K562 (cell line): ENCODE measurements at regions not wholly inside any gene's neighbourhood (a gene's known extent, or its start where the extent isn't known, plus 50 kb on each side); places are given as distances from the start of the nearest gene placed in this dataset.

ENCODE experiments used
- ATAC-seq: fragments of 200-7000 bp; cut with Tn5 transposase; 3 replicates; pipeline ENCODE4 v1.9.1; 2020; ENCODE audit warnings: moderate library complexity
- BruUV-seq: library from RNA; stranded (reverse); fragments of 400-500 nt; replicated peaks from 2 replicates; lab custom pipeline; 2021; lab: Mats Ljungman, UMichigan
- CTCF ChIA-PET: fragments of 300-600 bp; formaldehyde crosslinking; extraction: SDS; loops from one replicate; lab custom pipeline; 2021; ENCODE audit warnings: low intra/inter-chr PET ratio; lab: Yijun Ruan, JAX
- POLR2A ChIA-PET: fragments of 300-600, 350-650 bp; sonication (Branson Sonifier 250); formaldehyde crosslinking; extraction: SDS; loops from one replicate; lab custom pipeline; 2021; ENCODE audit warnings: antibody characterized with exemption, inconsistent platforms; lab: Yijun Ruan, JAX
- DNase-seq, 4 experiments: peaks; one replicate each; pipeline versions ENCODE4 v3.0.0 to v3.0.0-alpha.2; 2011 to 2018; ENCODE audit warnings: low spot score in 3 of 4, mixed read lengths in 3 of 4; ENCODE audit errors: extremely low read depth in 1 of 4
- FAIRE-seq: peaks from 2 replicates; lab custom pipeline; 2011; peaks lifted over from hg19 to GRCh38; lab: Jason Lieb, UNC
- H2AFZ ChIP-seq: 2 replicates; pipeline ENCODE4 v1.6.0; 2011; ENCODE audit warnings: low read depth, low read length, control low read depth, inconsistent platforms
- H3K27ac ChIP-seq: fragments of 200-600 bp; 3 replicates; pipeline ENCODE4 v1.8.0; 2011; ENCODE audit warnings: low read depth, mild to moderate bottlenecking, control low read depth, inconsistent platforms, low read length, moderate library complexity, mixed read lengths; ENCODE audit errors: extremely low read depth
- H3K27me3 ChIP-seq, 2 experiments: fragments of 300-600 bp in 1 of 2; 2 replicates in 1 of 2; 3 replicates in 1 of 2; pipeline versions ENCODE4 v1.6.0 to v1.8.0; 2011; ENCODE audit warnings: inconsistent platforms in 2 of 2, low read length in 2 of 2, mild to moderate bottlenecking in 1 of 2, mixed read lengths in 1 of 2, moderate library complexity in 1 of 2; ENCODE audit not compliant: control insufficient read depth in 2 of 2, insufficient read depth in 2 of 2
- H3K36me3 ChIP-seq: fragments of 300-600 bp; 3 replicates; pipeline ENCODE4 v1.8.0; 2011; ENCODE audit warnings: mild to moderate bottlenecking, low read length, inconsistent platforms; ENCODE audit not compliant: control insufficient read depth, insufficient read depth
- H3K4me1 ChIP-seq, 2 experiments: fragments of 200-600 bp in 1 of 2; replicated peaks in 1 of 2; 2 replicates in 1 of 2; 3 replicates in 1 of 2; pipeline versions ENCODE4 v1.5.1 to v1.8.0; 2011; ENCODE audit warnings: inconsistent platforms in 2 of 2, low read length in 2 of 2, mild to moderate bottlenecking in 1 of 2, mixed read lengths in 1 of 2, moderate library complexity in 1 of 2; ENCODE audit not compliant: control insufficient read depth in 2 of 2, insufficient read depth in 2 of 2
- H3K4me2 ChIP-seq: 2 replicates; pipeline ENCODE4 v1.6.1; 2011; ENCODE audit warnings: low read length, control low read depth, inconsistent platforms, mixed read lengths; ENCODE audit not compliant: insufficient read depth
- H3K4me3 ChIP-seq: fragments of 200-600 bp; sonication (generic), shearing (Covaris generic); 2 replicates; pipeline ENCODE4 v1.5.1; 2016; ENCODE audit warnings: control low read depth, inconsistent platforms
- H3K79me2 ChIP-seq: fragments of 200-600 bp; 3 replicates; pipeline ENCODE4 v1.8.0; 2011; ENCODE audit warnings: low read length, inconsistent platforms; ENCODE audit not compliant: control insufficient read depth, insufficient read depth
- H3K9ac ChIP-seq, 2 experiments: 2 replicates each; pipeline versions ENCODE4 v1.6.0 to v1.6.1; 2011; ENCODE audit warnings: low read depth in 2 of 2, low read length in 2 of 2, control low read depth in 1 of 2, inconsistent platforms in 1 of 2, mild to moderate bottlenecking in 1 of 2, mixed read lengths in 1 of 2; ENCODE audit not compliant: insufficient read depth in 1 of 2
- H3K9me1 ChIP-seq: one replicate; pipeline ENCODE4 v1.6.0; 2011; ENCODE audit warnings: inconsistent platforms, mild to moderate bottlenecking, low read length, moderate library complexity; ENCODE audit not compliant: control insufficient read depth, insufficient read depth
- H3K9me3 ChIP-seq: replicated peaks from 2 replicates; pipeline ENCODE4 v1.5.1; 2011; ENCODE audit warnings: low read depth, low read length, inconsistent platforms; ENCODE audit not compliant: control insufficient read depth, insufficient read depth
- H4K20me1 ChIP-seq: replicated peaks from 2 replicates; pipeline ENCODE4 v1.6.1; 2011; ENCODE audit warnings: low read length, inconsistent platforms, mixed read lengths; ENCODE audit not compliant: control insufficient read depth, insufficient read depth
- ARNT ChIP-seq, 2 experiments: fragments of 450-650 bp; IDR thresholded peaks; 2 replicates each; pipeline ENCODE4 v1.6.1; 2016; ENCODE audit warnings: mild to moderate bottlenecking in 1 of 2
- ASH1L ChIP-seq: fragments of 450-650 bp; IDR thresholded peaks from 2 replicates; pipeline ENCODE4 v1.6.1; 2018; ENCODE audit warnings: borderline replicate concordance, mild to moderate bottlenecking, low read depth; ENCODE audit not compliant: partially characterized antibody
- BCLAF1 ChIP-seq, 2 experiments: fragments of 450-650 bp in 1 of 2; IDR thresholded peaks; 2 replicates each; pipeline ENCODE4 v1.6.1; 2011 to 2017; ENCODE audit warnings: low read depth in 2 of 2, antibody characterized with exemption in 1 of 2, borderline replicate concordance in 1 of 2, low read length in 1 of 2, mild to moderate bottlenecking in 1 of 2, mixed read lengths in 1 of 2; ENCODE audit not compliant: control insufficient read depth in 1 of 2
- BRCA1 ChIP-seq, 2 experiments: fragments of 450-650 bp in 1 of 2; sonication (generic) in 1 of 2; formaldehyde crosslinking in 1 of 2; IDR thresholded peaks; 2 replicates each; pipeline versions ENCODE4 v1.5.0 to v1.6.1; 2017 to 2020; ENCODE audit warnings: mild to moderate bottlenecking in 1 of 2, missing genetic modification reagents in 1 of 2
- CHAMP1 ChIP-seq: fragments of 450-650 bp; IDR thresholded peaks from 2 replicates; pipeline ENCODE4 v1.6.1; 2016; ENCODE audit warnings: mild to moderate bottlenecking
- HMBOX1 ChIP-seq: sonication (generic); IDR thresholded peaks from 2 replicates; pipeline ENCODE4 v1.6.1; 2016
- NR1H2 ChIP-seq: sonication (generic); formaldehyde crosslinking; IDR thresholded peaks from 2 replicates; pipeline ENCODE4 v1.4.0; 2020; ENCODE audit warnings: mild to moderate bottlenecking, missing genetic modification reagents
- NR2F6 ChIP-seq: fragments of 450-650 bp; formaldehyde crosslinking; IDR thresholded peaks from 2 replicates; pipeline ENCODE4 v1.4.0; 2020; ENCODE audit warnings: mild to moderate bottlenecking
- RFX7 ChIP-seq: fragments of 250-450 bp; sonication (Bioruptor Pico); IDR thresholded peaks from 2 replicates; pipeline ENCODE4 v1.5.1; 2021; ENCODE audit warnings: mild to moderate bottlenecking
- TEAD2 ChIP-seq: fragments of 450-650 bp; IDR thresholded peaks from 2 replicates; pipeline ENCODE4 v1.6.1; 2016; ENCODE audit warnings: missing genetic modification characterization, control low read depth, missing compliant biosample characterization
- TFAP4 ChIP-seq: sonication (generic); formaldehyde crosslinking; IDR thresholded peaks from 2 replicates; pipeline ENCODE4 v1.8.0; 2022; ENCODE audit warnings: missing genetic modification reagents, mild to moderate bottlenecking, moderate library complexity, borderline replicate concordance
- TSC22D4 ChIP-seq: fragments of 450-650 bp; IDR thresholded peaks from 2 replicates; pipeline ENCODE4 v1.6.1; 2016; ENCODE audit warnings: missing genetic modification characterization, missing biosample characterization, control low read depth
- ZFP1 ChIP-seq: fragments of 450-650 bp; formaldehyde crosslinking; IDR thresholded peaks from 2 replicates; pipeline ENCODE4 v1.4.0; 2020; ENCODE audit warnings: mild to moderate bottlenecking, mixed read lengths
- WGBS: fragments of 100-300 bp; shearing (Covaris generic); methylation state at CpG from one replicate; pipeline ENCODE4 v1.1.6; 2016; ENCODE audit warnings: low coverage, mixed read lengths; ENCODE audit not compliant: insufficient coverage; ENCODE audit errors: missing lambda C conversion rate; 5-methylcytosine and 5-hydroxymethylcytosine counted together
- in situ Hi-C: fragments of 300-500 bp; cut with MboI; formaldehyde crosslinking; loops from 4 replicates; pipeline ENCODE4 v1.15.0; 2018; ENCODE audit warnings: inconsistent platforms, mixed read lengths
- intact Hi-C: fragments of 100-400 bp; cut with micrococcal nuclease; formaldehyde crosslinking; loops from 2 replicates; pipeline ENCODE4 v1.14.2; 2022

GRCh38 chr13:64338671-64339070 is 2891.5 kb downstream of the PCDH9 start:
- H4K20me1 ChIP-seq, result no peaks in the 10 kb centered on the region
- ChIA-PET POLR2A (no interaction called here), CTCF (no interaction called here)
- no peaks in the 10 kb centered on the region for H3K79me2 ChIP-seq
- no peaks in the 10 kb centered on the region for H3K9me1 ChIP-seq
- in situ Hi-C loops, result no loop called here
- no peak overlapping the region for H2AFZ ChIP-seq
- H3K4me3 ChIP-seq, result no peak overlapping the region
- no peak overlapping the region for H3K4me2 ChIP-seq
- ATAC-seq (no peak), FAIRE-seq (no peak), DNase-seq (no peak)
- H3K27ac ChIP-seq, result no peak overlapping the region
- no TSS peak for BruUV-seq
- intact Hi-C loops, result no loop called here
- WGBS, result 8% methylated on average over 1 of the region's 1 CpG
- H3K9ac ChIP-seq, result no peak overlapping the region
- no peaks in the 10 kb centered on the region for H3K27me3 ChIP-seq
- no peaks in the 10 kb centered on the region for H3K9me3 ChIP-seq
- H3K4me1 ChIP-seq, result no peaks in the 10 kb centered on the region
- H3K36me3 ChIP-seq, result no peaks in the 10 kb centered on the region
- TF ChIP-seq RFX7 (CRISPR knock-in tag) (no peak), ASH1L (no peak), TFAP4 (no peak), TSC22D4 (tag) (no peak), ARNT (IDR thresholded peaks at IDR 0.05) (no peak), NR2F6 (CRISPR knock-in tag) (no peak), BRCA1 (IDR thresholded peaks at IDR 0.05) (no peak), BRCA1 (CRISPR knock-in tag; IDR thresholded peaks at IDR 0.05) (no peak), CHAMP1 (no peak), BCLAF1 (IDR thresholded peaks at IDR 0.05; ENCODE audit: borderline replicate concordance in 1 of 2, control insufficient read depth in 1 of 2, low read depth in 2 of 2, low read length in 1 of 2) (no peak), TEAD2 (no peak), HMBOX1 (no peak), NR1H2 (no peak), ZFP1 (CRISPR knock-in tag) (no peak)
